Osteoblast (primary cell): ENCODE measurements at regions not wholly inside any gene's neighbourhood (a gene's known extent, or its start where the extent isn't known, plus 50 kb on each side); places are given as distances from the start of the nearest gene placed in this dataset.

Experiments used
- DNase-seq: peaks from one replicate; pipeline ENCODE4 v3.0.0; 2011; ENCODE audit warnings: low spot score, mixed read lengths; ENCODE audit not compliant: insufficient read length; ENCODE audit errors: missing footprints
- H2AFZ ChIP-seq: 2 replicates; pipeline ENCODE4 v1.6.0; 2011; ENCODE audit warnings: mild to moderate bottlenecking, low read length
- H3K27ac ChIP-seq: 2 replicates; pipeline ENCODE4 v1.5.1; 2011; ENCODE audit warnings: mild to moderate bottlenecking, low read depth, low read length, moderate library complexity
- H3K27me3 ChIP-seq: 2 replicates; pipeline ENCODE4 v1.6.0; 2012; ENCODE audit warnings: mild to moderate bottlenecking, control low read depth, inconsistent platforms, low read length, moderate library complexity; ENCODE audit not compliant: insufficient read depth
- H3K36me3 ChIP-seq: 2 replicates; pipeline ENCODE4 v1.5.1; 2011; ENCODE audit warnings: mild to moderate bottlenecking, low read length, control low read depth, moderate library complexity; ENCODE audit not compliant: insufficient read depth
- H3K4me1 ChIP-seq: 2 replicates; pipeline ENCODE4 v1.5.1; 2011; ENCODE audit warnings: mild to moderate bottlenecking, low read length, control low read depth, moderate library complexity; ENCODE audit not compliant: insufficient read depth
- H3K4me2 ChIP-seq: 2 replicates; pipeline ENCODE4 v1.6.0; 2011; ENCODE audit warnings: mild to moderate bottlenecking, low read length; ENCODE audit not compliant: insufficient read depth
- H3K4me3 ChIP-seq: fragments of 200-600 bp; sonication (generic); 3 replicates; pipeline ENCODE4 v1.5.1; 2012; ENCODE audit warnings: mild to moderate bottlenecking, low read length, inconsistent platforms; ENCODE audit not compliant: insufficient read depth
- H3K79me2 ChIP-seq: 2 replicates; pipeline ENCODE4 v1.6.0; 2012; ENCODE audit warnings: mild to moderate bottlenecking, low read length, control low read depth, inconsistent platforms; ENCODE audit not compliant: insufficient read depth
- H3K9me3 ChIP-seq: 2 replicates; pipeline ENCODE4 v1.5.1; 2011; ENCODE audit warnings: low read depth, low read length, control low read depth
- H4K20me1 ChIP-seq: 2 replicates; pipeline ENCODE4 v1.6.0; 2012; ENCODE audit warnings: mild to moderate bottlenecking, low read length, control low read depth; ENCODE audit not compliant: insufficient read depth
- CTCF ChIP-seq: IDR thresholded peaks from 2 replicates; pipeline ENCODE4 v1.5.1; 2011; ENCODE audit warnings: mild to moderate bottlenecking, low read depth, low read length, moderate library complexity; ENCODE audit errors: extremely low read depth

GRCh38 chr9:73995836-73996235 is 501.3 kb upstream of the RORB start:
- Histone ChIP-seq H2AFZ (no peak overlapping the region), H4K20me1 (no peaks in the 10 kb centered on the region)

DNA sequence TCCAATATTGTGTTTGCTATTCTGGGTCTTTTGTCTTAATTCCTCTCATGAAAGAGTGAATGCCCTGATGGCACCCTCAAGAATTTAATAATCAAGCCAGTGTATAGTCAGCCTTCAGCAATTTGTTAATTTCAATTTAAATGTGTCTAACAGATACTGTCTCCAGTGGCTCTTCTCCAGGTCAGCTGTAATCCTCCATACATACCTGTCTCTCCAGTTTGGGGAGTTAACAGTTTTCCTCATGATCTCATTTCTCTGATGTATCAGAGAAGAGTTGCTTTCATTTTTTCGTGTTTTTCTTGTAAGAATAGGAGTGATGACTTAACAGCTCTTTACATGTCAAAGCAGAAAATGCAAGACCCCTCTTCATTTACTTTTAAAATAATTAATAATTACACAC is 500.3 kb upstream of the RORB start:
- Histone ChIP-seq H2AFZ (no peak overlapping the region), H3K9me3 (no peaks in the 10 kb centered on the region), H3K79me2 (no peaks in the 10 kb centered on the region), H3K4me3 (no peak overlapping the region), H3K36me3 (no peaks in the 10 kb centered on the region), H3K4me2 (no peak overlapping the region), H3K27ac (no peak overlapping the region), H3K4me1 (no peaks in the 10 kb centered on the region), H4K20me1 (no peaks in the 10 kb centered on the region), H3K27me3 (no peaks in the 10 kb centered on the region)
- TF ChIP-seq CTCF = no peak
- no peak for DNase-seq

More at GRCh38 chr9:73995836-73996235, 501.3 kb upstream of the RORB start:
- DNase-seq = no peak
- Histone ChIP-seq H3K4me1 (no peaks in the 10 kb centered on the region), H3K36me3 (no peaks in the 10 kb centered on the region), H3K4me2 (no peak overlapping the region), H3K27ac (no peak overlapping the region), H3K4me3 (no peak overlapping the region), H3K9me3 (no peaks in the 10 kb centered on the region), H3K27me3 (no peaks in the 10 kb centered on the region), H3K79me2 (no peaks in the 10 kb centered on the region)
- no peak for TF ChIP-seq CTCF

DNA sequence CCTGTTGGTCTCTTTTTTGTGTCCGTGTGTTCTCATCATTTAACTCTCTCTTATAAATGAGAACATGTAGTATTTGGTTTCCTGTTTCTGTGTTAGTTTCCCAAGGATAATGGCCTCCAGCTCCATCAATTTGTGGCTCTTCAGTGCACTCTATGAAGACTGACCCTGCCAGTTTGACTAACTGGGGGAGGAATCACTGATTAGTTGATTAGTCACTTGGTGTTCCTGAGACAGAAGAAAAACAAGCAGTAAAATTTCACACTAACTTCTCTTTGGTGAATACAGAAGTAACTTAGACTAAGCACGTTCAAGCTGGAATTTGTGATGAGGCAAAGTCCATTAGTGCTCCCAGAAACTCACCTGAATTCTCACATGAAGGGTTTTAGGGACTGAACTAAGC is 495.8 kb upstream of the RORB start:
- no peaks in the 10 kb centered on the region for H3K79me2 ChIP-seq
- no peaks in the 10 kb centered on the region for H3K9me3 ChIP-seq
- no peak overlapping the region for H3K27ac ChIP-seq
- no peak for DNase-seq
- no peaks in the 10 kb centered on the region for H3K27me3 ChIP-seq
- H4K20me1 ChIP-seq = no peaks in the 10 kb centered on the region
- H3K36me3 ChIP-seq = no peaks in the 10 kb centered on the region
- H3K4me2 ChIP-seq = no peak overlapping the region
- H3K4me1 ChIP-seq = no peaks in the 10 kb centered on the region
- H2AFZ ChIP-seq = no peak overlapping the region
- H3K4me3 ChIP-seq = no peak overlapping the region
- no peak for TF ChIP-seq CTCF

DNA sequence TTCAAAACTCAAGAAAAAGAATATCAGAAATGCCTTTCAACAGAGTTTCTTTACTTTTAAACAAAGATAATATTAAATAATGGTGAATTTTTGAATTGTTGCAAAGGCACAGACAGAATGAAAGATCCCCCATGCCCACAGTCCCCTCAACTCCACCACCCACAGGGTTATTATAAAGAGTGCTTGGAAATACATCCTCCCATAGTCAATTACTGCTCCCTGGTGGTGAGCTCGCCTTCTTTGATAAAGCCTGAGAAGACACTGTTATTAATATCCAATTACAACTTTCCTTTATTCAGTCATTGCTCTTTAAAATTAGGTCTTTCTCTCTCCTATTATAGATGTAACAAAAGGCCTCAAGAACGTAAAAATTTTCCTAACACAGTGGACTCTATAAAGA is 490.2 kb upstream of the RORB start:
- no peaks in the 10 kb centered on the region for H3K4me1 ChIP-seq
- H3K79me2 ChIP-seq = no peaks in the 10 kb centered on the region
- DNase-seq = no peak
- no peaks in the 10 kb centered on the region for H3K27me3 ChIP-seq
- H2AFZ ChIP-seq = no peak overlapping the region
- no peak overlapping the region for H3K4me3 ChIP-seq
- no peak for TF ChIP-seq CTCF
- no peak overlapping the region for H3K4me2 ChIP-seq
- no peak overlapping the region for H3K27ac ChIP-seq
- H3K36me3 ChIP-seq = no peaks in the 10 kb centered on the region
- no peaks in the 10 kb centered on the region for H4K20me1 ChIP-seq
- no peaks in the 10 kb centered on the region for H3K9me3 ChIP-seq
